Activated naive CD4-positive, alpha-beta T cell treated with anti-CD3 and anti-CD28 coated beads, Interleukin-2, amount 10 ng/mL, durations not matched to agents 7 days and 5 days (primary cell): ENCODE measurements at regions not wholly inside any gene's neighbourhood (a gene's known extent, or its start where the extent isn't known, plus 50 kb on each side); places are given as distances from the start of the nearest gene placed in this dataset.
A peak's percentile ranks its signal among the peaks of the same experiment; 100 is the strongest.

ENCODE experiments used
- CTCF ChIA-PET: fragments of 350-600 bp; sonication (Branson Sonifier 250); formaldehyde crosslinking; loops from one replicate; lab custom pipeline; 2021; ENCODE audit warnings: antibody characterized with exemption; lab: Charles Lee
- DNase-seq: peaks from one replicate; pipeline ENCODE4 v3.0.0-alpha.2; 2020
- H3K27ac Mint-ChIP-seq: one replicate; pipeline ENCODE4 v1.8.0; 2021; ENCODE audit warnings: mild to moderate bottlenecking, moderate library complexity, mixed read lengths
- H3K27me3 Mint-ChIP-seq: one replicate; pipeline ENCODE4 v1.8.0; 2021; ENCODE audit warnings: mild to moderate bottlenecking, mixed read lengths
- H3K36me3 Mint-ChIP-seq: one replicate; pipeline ENCODE4 v1.8.0; 2021; ENCODE audit warnings: mixed read lengths
- H3K4me1 Mint-ChIP-seq: one replicate; pipeline ENCODE4 v1.8.0; 2021; ENCODE audit warnings: mixed read lengths
- H3K4me3 Mint-ChIP-seq: one replicate; pipeline ENCODE4 v1.8.0; 2021; ENCODE audit warnings: mild to moderate bottlenecking, moderate library complexity, mixed read lengths
- H3K9me3 Mint-ChIP-seq: one replicate; pipeline ENCODE4 v1.8.0; 2021; ENCODE audit warnings: mixed read lengths

GRCh38 chr2:238963161-238963970 is 115.5 kb downstream of the TWIST2 start:
- H3K4me3 Mint-ChIP-seq: no peak overlapping the region
- H3K36me3 Mint-ChIP-seq: no peaks in the 10 kb centered on the region
- H3K27me3 Mint-ChIP-seq: peaks cover 4% of the 10 kb centered on the region
- no peaks in the 10 kb centered on the region for H3K4me1 Mint-ChIP-seq
- CTCF ChIA-PET: no interaction called here
- H3K9me3 Mint-ChIP-seq: no peaks in the 10 kb centered on the region
- no peak for DNase-seq
- no peak overlapping the region for H3K27ac Mint-ChIP-seq

GRCh38 chr2:238963971-238964328 is 116.1 kb downstream of the TWIST2 start:
- CTCF ChIA-PET: no interaction called here
- no peak overlapping the region for H3K27ac Mint-ChIP-seq
- H3K36me3 Mint-ChIP-seq: no peaks in the 10 kb centered on the region
- H3K9me3 Mint-ChIP-seq: no peaks in the 10 kb centered on the region
- no peaks in the 10 kb centered on the region for H3K4me1 Mint-ChIP-seq
- DNase-seq: no peak
- H3K4me3 Mint-ChIP-seq: no peak overlapping the region
- H3K27me3 Mint-ChIP-seq: peaks cover 4% of the 10 kb centered on the region

GRCh38 chr2:238964544-238965067 is 116.7 kb downstream of the TWIST2 start:
- H3K27ac Mint-ChIP-seq: no peak overlapping the region
- no peaks in the 10 kb centered on the region for H3K36me3 Mint-ChIP-seq
- no peaks in the 10 kb centered on the region for H3K9me3 Mint-ChIP-seq
- CTCF ChIA-PET: interaction anchor here (1.1 kb wide), 1 partner anchor 22 kb away, joined by 4 read pairs; no protein-coding TSS in a partner anchor
- DNase-seq: no peak
- H3K4me1 Mint-ChIP-seq: no peaks in the 10 kb centered on the region
- no peak overlapping the region for H3K4me3 Mint-ChIP-seq
- H3K27me3 Mint-ChIP-seq: peaks cover 4% of the 10 kb centered on the region

GRCh38 chr2:238965371-238966071 is 117.6 kb downstream of the TWIST2 start:
- CTCF ChIA-PET: interaction anchor here (1.1 kb wide), 1 partner anchor 23 kb away, joined by 4 read pairs; no protein-coding TSS in a partner anchor
- DNase-seq: no peak
- no peaks in the 10 kb centered on the region for H3K4me1 Mint-ChIP-seq
- H3K27me3 Mint-ChIP-seq: peaks cover 11% of the 10 kb centered on the region
- no peak overlapping the region for H3K27ac Mint-ChIP-seq
- no peaks in the 10 kb centered on the region for H3K36me3 Mint-ChIP-seq
- no peak overlapping the region for H3K4me3 Mint-ChIP-seq
- no peaks in the 10 kb centered on the region for H3K9me3 Mint-ChIP-seq

- CTCF ChIA-PET: no interaction called here
- Mint-ChIP-seq H3K27me3 (peaks cover 13% of the 10 kb centered on the region), H3K9me3 (no peaks in the 10 kb centered on the region)
Observed at GRCh38 chr2:238966072-238966937, 118.4 kb downstream of the TWIST2 start.

GRCh38 chr2:238967031-238967977 is 119.4 kb downstream of the TWIST2 start:
- CTCF ChIA-PET: no interaction called here
- H3K27me3 Mint-ChIP-seq: peaks cover 19% of the 10 kb centered on the region
- H3K4me1 Mint-ChIP-seq: no peaks in the 10 kb centered on the region
- no peaks in the 10 kb centered on the region for H3K36me3 Mint-ChIP-seq
- H3K4me3 Mint-ChIP-seq: no peak overlapping the region
- no peak overlapping the region for H3K27ac Mint-ChIP-seq
- no peaks in the 10 kb centered on the region for H3K9me3 Mint-ChIP-seq
- no peak for DNase-seq

More at GRCh38 chr2:238966072-238966937, 118.4 kb downstream of the TWIST2 start:
- H3K4me1 Mint-ChIP-seq: no peaks in the 10 kb centered on the region
- H3K27ac Mint-ChIP-seq: no peak overlapping the region
- no peak for DNase-seq
- H3K36me3 Mint-ChIP-seq: no peaks in the 10 kb centered on the region
- H3K4me3 Mint-ChIP-seq: no peak overlapping the region

GRCh38 chr2:238967978-238968360 is 120.1 kb downstream of the TWIST2 start:
- DNase-seq: no peak
- no peak overlapping the region for H3K4me3 Mint-ChIP-seq
- no peak overlapping the region for H3K27ac Mint-ChIP-seq
- H3K36me3 Mint-ChIP-seq: no peaks in the 10 kb centered on the region
- CTCF ChIA-PET: interaction anchor here (1.4 kb wide), 1 partner anchor 11 kb away, joined by 3 read pairs; no protein-coding TSS in a partner anchor
- peaks cover 20% of the 10 kb centered on the region for H3K27me3 Mint-ChIP-seq
- H3K4me1 Mint-ChIP-seq: no peaks in the 10 kb centered on the region
- no peaks in the 10 kb centered on the region for H3K9me3 Mint-ChIP-seq

GRCh38 chr2:238968616-238969384 is 120.9 kb downstream of the TWIST2 start:
- Mint-ChIP-seq H3K4me1 (no peaks in the 10 kb centered on the region), H3K9me3 (no peaks in the 10 kb centered on the region), H3K27ac (no peak overlapping the region), H3K27me3 (peaks cover 20% of the 10 kb centered on the region), H3K36me3 (no peaks in the 10 kb centered on the region), H3K4me3 (no peak overlapping the region)
- no peak for DNase-seq
- CTCF ChIA-PET: interaction anchor here (1.4 kb wide), 1 partner anchor 12 kb away, joined by 3 read pairs; no protein-coding TSS in a partner anchor

GRCh38 chr2:238969857-238970256 is 122.0 kb downstream of the TWIST2 start:
- Mint-ChIP-seq H3K4me1 (no peaks in the 10 kb centered on the region), H3K27ac (no peak overlapping the region), H3K36me3 (no peaks in the 10 kb centered on the region), H3K4me3 (no peak overlapping the region), H3K27me3 (peaks cover 26% of the 10 kb centered on the region), H3K9me3 (no peaks in the 10 kb centered on the region)
- DNase-seq: no peak
- CTCF ChIA-PET: no interaction called here

GRCh38 chr2:238970553-238971081 is 122.7 kb downstream of the TWIST2 start:
- H3K36me3 Mint-ChIP-seq: no peaks in the 10 kb centered on the region
- peaks cover 28% of the 10 kb centered on the region for H3K27me3 Mint-ChIP-seq
- H3K9me3 Mint-ChIP-seq: peaks cover 2% of the 10 kb centered on the region
- H3K4me3 Mint-ChIP-seq: no peak overlapping the region
- CTCF ChIA-PET: no interaction called here
- no peaks in the 10 kb centered on the region for H3K4me1 Mint-ChIP-seq
- DNase-seq: peak; percentile 55
- no peak overlapping the region for H3K27ac Mint-ChIP-seq

GRCh38 chr2:238971318-238972145 is 123.6 kb downstream of the TWIST2 start:
- CTCF ChIA-PET: no interaction called here
- Mint-ChIP-seq H3K4me1 (no peaks in the 10 kb centered on the region), H3K27ac (no peak overlapping the region), H3K4me3 (no peak overlapping the region), H3K9me3 (peaks cover 6% of the 10 kb centered on the region), H3K36me3 (no peaks in the 10 kb centered on the region), H3K27me3 (peaks cover 28% of the 10 kb centered on the region)
- no peak for DNase-seq

GRCh38 chr2:238972146-238972445 is 124.2 kb downstream of the TWIST2 start:
- no peak for DNase-seq
- CTCF ChIA-PET: no interaction called here
- no peaks in the 10 kb centered on the region for H3K36me3 Mint-ChIP-seq

More at GRCh38 chr2:238972146-238972445, 124.2 kb downstream of the TWIST2 start:
- Mint-ChIP-seq H3K27me3 (peaks cover 28% of the 10 kb centered on the region), H3K9me3 (peaks cover 6% of the 10 kb centered on the region), H3K4me3 (no peak overlapping the region), H3K27ac (no peak overlapping the region), H3K4me1 (no peaks in the 10 kb centered on the region)
